ENCODE measurements at regions not wholly inside any gene's neighbourhood (a gene's known extent, or its start where the extent isn't known, plus 50 kb on each side); places are given as distances from the start of the nearest gene placed in this dataset.

GRCh38 chr22:22735695-22736611 lies 91.5 kb downstream of the GGTLC2 start:
- TF ChIP-seq, protein P1, sequence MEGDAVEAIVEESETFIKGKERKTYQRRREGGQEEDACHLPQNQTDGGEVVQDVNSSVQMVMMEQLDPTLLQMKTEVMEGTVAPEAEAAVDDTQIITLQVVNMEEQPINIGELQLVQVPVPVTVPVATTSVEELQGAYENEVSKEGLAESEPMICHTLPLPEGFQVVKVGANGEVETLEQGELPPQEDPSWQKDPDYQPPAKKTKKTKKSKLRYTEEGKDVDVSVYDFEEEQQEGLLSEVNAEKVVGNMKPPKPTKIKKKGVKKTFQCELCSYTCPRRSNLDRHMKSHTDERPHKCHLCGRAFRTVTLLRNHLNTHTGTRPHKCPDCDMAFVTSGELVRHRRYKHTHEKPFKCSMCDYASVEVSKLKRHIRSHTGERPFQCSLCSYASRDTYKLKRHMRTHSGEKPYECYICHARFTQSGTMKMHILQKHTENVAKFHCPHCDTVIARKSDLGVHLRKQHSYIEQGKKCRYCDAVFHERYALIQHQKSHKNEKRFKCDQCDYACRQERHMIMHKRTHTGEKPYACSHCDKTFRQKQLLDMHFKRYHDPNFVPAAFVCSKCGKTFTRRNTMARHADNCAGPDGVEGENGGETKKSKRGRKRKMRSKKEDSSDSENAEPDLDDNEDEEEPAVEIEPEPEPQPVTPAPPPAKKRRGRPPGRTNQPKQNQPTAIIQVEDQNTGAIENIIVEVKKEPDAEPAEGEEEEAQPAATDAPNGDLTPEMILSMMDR (conservative IDR thresholded peaks at IDR 0.05), result no peak
- TF ChIP-seq EZH2 (IDR thresholded peaks at IDR 0.05; ENCODE audit: low read depth), result no peak

Data from PC-9 (cell line).